ENCODE measurements at regions not wholly inside any gene's neighbourhood (a gene's known extent, or its start where the extent isn't known, plus 50 kb on each side); places are given as distances from the start of the nearest gene placed in this dataset.
"Not testable (repeated sequence)": the region's sequence is repeated elsewhere in the genome, so short reads cannot be mapped to it uniquely, and the experiment has no call there.

- Histone ChIP-seq H3K4me1 (no peaks in the 10 kb centered on the region), H3K9me3 (replicated peaks) (peaks cover 5% of the 10 kb centered on the region), H3K36me3 (no peaks in the 10 kb centered on the region), H3K27ac (replicated peaks) (no peak overlapping the region), H3K27me3 (ENCODE audit: low read depth) (peaks cover 5% of the 10 kb centered on the region), H3K4me3 (no peak overlapping the region)
- intact Hi-C loops (cut with micrococcal nuclease) = no loop called here
- TF ChIP-seq CTCF (IDR thresholded peaks at IDR 0.05; ENCODE audit: borderline replicate concordance) = no peak
- no peak for DNase-seq
Observed at GRCh38 chr17:22304667-22305303, 612.5 kb downstream of the KCNJ18 start.

DNA sequence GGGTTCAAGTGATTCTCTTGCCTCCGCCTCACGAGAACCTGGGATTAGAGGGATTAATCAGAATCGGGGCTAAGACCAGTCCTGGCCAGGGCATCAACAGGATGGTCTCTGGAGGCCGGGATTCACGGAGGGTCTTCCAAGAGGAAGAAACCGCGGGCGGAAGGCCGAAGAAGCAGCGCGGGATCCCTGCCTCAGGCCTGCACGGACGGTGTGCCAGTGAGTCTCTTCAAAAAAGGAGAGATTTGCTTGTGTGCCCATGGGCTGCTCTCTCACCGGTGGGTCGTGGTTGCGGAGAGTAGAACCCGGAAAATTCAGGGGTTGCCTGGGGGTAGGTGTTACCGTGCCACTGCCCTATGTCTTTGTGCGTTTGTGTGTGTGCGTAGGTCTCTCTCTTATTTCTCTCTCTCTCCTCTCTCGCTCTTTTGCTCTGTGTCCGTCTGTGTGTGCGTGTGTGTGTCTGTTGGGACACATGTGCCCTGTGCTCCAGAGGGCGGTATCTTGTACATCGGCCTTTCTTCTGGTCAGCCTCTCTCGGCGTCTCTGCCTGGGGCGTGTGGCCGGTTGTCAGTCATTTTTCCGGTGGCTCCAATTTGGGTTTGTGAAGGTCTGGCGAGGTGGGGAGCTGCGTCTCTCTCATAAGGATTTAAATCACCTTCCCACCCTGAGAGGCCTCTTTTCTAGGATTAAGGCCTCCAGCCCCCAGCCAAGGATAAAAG, 613.2 kb downstream of the KCNJ18 start:
- Histone ChIP-seq H3K4me1 (no peaks in the 10 kb centered on the region), H3K36me3 (no peaks in the 10 kb centered on the region), H3K27ac (replicated peaks) (no peak overlapping the region), H3K4me3 (no peak overlapping the region), H3K9me3 (replicated peaks) (peaks cover 3% of the 10 kb centered on the region), H3K27me3 (ENCODE audit: low read depth) (peaks cover 5% of the 10 kb centered on the region)
- DNase-seq = no peak
- intact Hi-C loops (cut with micrococcal nuclease) = no loop called here
- TF ChIP-seq CTCF (IDR thresholded peaks at IDR 0.05; ENCODE audit: borderline replicate concordance) = no peak

DNA sequence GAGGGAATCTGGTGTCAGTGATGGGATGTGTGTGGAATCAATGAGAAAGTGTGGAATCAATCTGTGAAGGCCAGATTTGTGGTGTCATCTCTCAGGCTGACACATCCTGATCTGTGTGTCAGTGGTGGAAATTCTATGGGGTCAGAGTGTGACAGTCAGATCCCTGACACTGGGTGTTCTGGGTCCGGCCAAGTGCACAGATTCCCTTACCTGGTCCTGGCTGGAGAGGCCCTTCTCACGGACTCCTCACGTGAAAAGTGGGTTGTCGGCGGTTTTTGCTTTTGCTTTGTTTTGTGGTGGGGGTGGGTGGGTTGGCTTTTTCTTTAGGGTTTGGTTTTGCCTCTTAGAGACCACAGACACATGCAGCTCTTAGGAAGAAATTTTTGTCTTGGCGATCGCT, 618.0 kb downstream of the KCNJ18 start:
- DNase-seq; H3K36me3 ChIP-seq; H3K27me3 ChIP-seq (ENCODE audit: low read depth); H3K9me3 ChIP-seq (replicated peaks); H3K27ac ChIP-seq (replicated peaks); H3K4me3 ChIP-seq; H3K4me1 ChIP-seq; intact Hi-C loops (cut with micrococcal nuclease): not testable (repeated sequence)

GRCh38 chr17:22310717-22311686, 618.7 kb downstream of the KCNJ18 start:
- Histone ChIP-seq H3K27me3 (ENCODE audit: low read depth) (no peaks in the 10 kb centered on the region), H3K4me3 (no peak overlapping the region), H3K36me3 (no peaks in the 10 kb centered on the region), H3K9me3 (replicated peaks) (no peaks in the 10 kb centered on the region), H3K27ac (replicated peaks) (no peak overlapping the region), H3K4me1 (no peaks in the 10 kb centered on the region)
- intact Hi-C loops (cut with micrococcal nuclease) = no loop called here
- DNase-seq = no peak
- no peak for TF ChIP-seq CTCF (IDR thresholded peaks at IDR 0.05; ENCODE audit: borderline replicate concordance)

GRCh38 chr17:22321001-22321400, 628.7 kb downstream of the KCNJ18 start:
- H3K4me3 ChIP-seq; H3K9me3 ChIP-seq (replicated peaks); H3K27me3 ChIP-seq (ENCODE audit: low read depth); H3K27ac ChIP-seq (replicated peaks); DNase-seq; H3K4me1 ChIP-seq; H3K36me3 ChIP-seq; intact Hi-C loops (cut with micrococcal nuclease): not testable (repeated sequence)

GRCh38 chr17:22322893-22323550, 630.7 kb downstream of the KCNJ18 start:
- H3K36me3 ChIP-seq; H3K4me3 ChIP-seq; DNase-seq; H3K27ac ChIP-seq (replicated peaks); H3K27me3 ChIP-seq (ENCODE audit: low read depth); intact Hi-C loops (cut with micrococcal nuclease); H3K9me3 ChIP-seq (replicated peaks); H3K4me1 ChIP-seq: not testable (repeated sequence)
